ENCODE measurements at regions not wholly inside any gene's neighbourhood (a gene's known extent, or its start where the extent isn't known, plus 50 kb on each side); places are given as distances from the start of the nearest gene placed in this dataset.

- TF ChIP-seq HOXA9 (CRISPR knock-in tag; IDR thresholded peaks at IDR 0.05; ENCODE audit: borderline replicate concordance) (no peak), TOPORS (CRISPR knock-in tag; IDR thresholded peaks at IDR 0.05) (no peak)
Observed at GRCh38 chr17:54559883-54560282, 340.8 kb upstream of the TOM1L1 start (continued).

GRCh38 chr17:54608634-54609155 lies 292.0 kb upstream of the TOM1L1 start:
- peaks cover 55% of the 10 kb centered on the region for H3K9me3 ChIP-seq (ENCODE audit: low read length)
- H3K27me3 ChIP-seq (ENCODE audit: control insufficient read depth in 1 of 2, insufficient read depth in 2 of 2, low read length in 2 of 2) = no peaks in the 10 kb centered on the region
- CTCF ChIA-PET (ENCODE audit: low intra/inter-chr PET ratio, low total read pairs) = no interaction called here
- H3K4me1 ChIP-seq (ENCODE audit: insufficient read depth, low read length) = no peaks in the 10 kb centered on the region
- 3% methylated on average over 1 of the region's 1 CpG for WGBS (ENCODE audit: low lambda C conversion rate)
- no peak overlapping the region for H3K27ac ChIP-seq (ENCODE audit: extremely low read length, insufficient read depth, low read length)
- H2AFZ ChIP-seq (ENCODE audit: low read length) = no peak overlapping the region
- ATAC-seq (no peak), DNase-seq (ENCODE audit: low spot score) (no peak), FAIRE-seq (no peak)
- peak; percentile 33; the same call in 1 of the 2 replicates for TF ChIP-seq RFX5 (IDR thresholded peaks at IDR 0.05; ENCODE audit: low read depth, low read length)
- no peak for TF ChIP-seq ZSCAN12 (CRISPR knock-in tag; IDR thresholded peaks at IDR 0.05)
- no peak overlapping the region for H3K9ac ChIP-seq (ENCODE audit: insufficient read depth, low read depth, low read length)
- in situ Hi-C loops (cut with HindIII; ENCODE audit: extremely low pct_ligation_motif_present, low pct_unique_long_range_greater_than_20kb) = no loop called here
- no peaks in the 10 kb centered on the region for H3K36me3 ChIP-seq (replicated peaks in 1 of 2; ENCODE audit: control insufficient read depth in 1 of 2, insufficient read depth in 2 of 2, low read length in 2 of 2)
- intact Hi-C loops (cut with micrococcal nuclease; ENCODE audit: unreplicated experiment) = no loop called here
- H3K79me2 ChIP-seq (ENCODE audit: insufficient read depth, low read length) = no peaks in the 10 kb centered on the region
- no peak overlapping the region for H3K4me3 ChIP-seq (replicated peaks in 1 of 3; ENCODE audit: insufficient read depth in 1 of 3, low read depth in 2 of 3, low read length in 3 of 3)
- H3K4me2 ChIP-seq (ENCODE audit: low read depth, low read length) = no peak overlapping the region
- no peaks in the 10 kb centered on the region for H4K20me1 ChIP-seq (ENCODE audit: insufficient read depth, low read length)
- POLR2A ChIA-PET = no interaction called here
- BruUV-seq (replicated peaks) = no TSS peak

DNA sequence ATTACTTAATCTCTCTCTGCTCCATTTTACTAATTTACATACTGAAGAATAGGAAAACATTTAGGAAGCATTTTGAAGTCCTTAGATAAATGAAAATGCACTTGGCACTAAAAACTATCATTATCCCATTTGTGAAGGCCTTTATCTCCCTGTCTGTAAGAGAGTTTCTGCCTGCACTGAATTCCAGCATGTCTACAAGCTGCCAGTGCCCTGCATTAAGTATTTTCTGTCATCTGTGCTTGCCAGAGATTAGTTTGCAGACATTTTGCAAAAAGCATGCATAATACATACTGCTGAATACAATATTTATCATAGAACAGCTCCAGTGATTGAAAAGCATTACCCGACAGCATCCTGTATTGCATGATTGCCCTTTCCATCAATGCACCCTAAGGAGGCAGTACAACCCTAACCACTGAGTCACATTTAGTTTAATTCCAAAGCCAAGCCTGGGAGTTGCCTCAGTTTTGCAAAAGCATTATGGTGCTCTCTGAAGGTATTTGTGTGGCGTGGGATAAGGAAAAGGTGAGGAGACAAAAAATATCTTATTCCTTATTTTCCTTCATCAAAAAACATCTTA lies 280.2 kb upstream of the TOM1L1 start:
- Histone ChIP-seq H3K27ac (ENCODE audit: extremely low read length, insufficient read depth, low read length) (no peak overlapping the region), H3K27me3 (ENCODE audit: control insufficient read depth in 1 of 2, insufficient read depth in 2 of 2, low read length in 2 of 2) (no peaks in the 10 kb centered on the region), H3K36me3 (replicated peaks in 1 of 2; ENCODE audit: control insufficient read depth in 1 of 2, insufficient read depth in 2 of 2, low read length in 2 of 2) (no peaks in the 10 kb centered on the region), H3K9me3 (ENCODE audit: low read length) (peaks cover 17% of the 10 kb centered on the region; the same call in 1 of the 2 replicates), H3K79me2 (ENCODE audit: insufficient read depth, low read length) (no peaks in the 10 kb centered on the region), H3K4me1 (ENCODE audit: insufficient read depth, low read length) (no peaks in the 10 kb centered on the region), H2AFZ (ENCODE audit: low read length) (no peak overlapping the region), H4K20me1 (ENCODE audit: insufficient read depth, low read length) (no peaks in the 10 kb centered on the region), H3K4me2 (ENCODE audit: low read depth, low read length) (no peak overlapping the region), H3K9ac (ENCODE audit: insufficient read depth, low read depth, low read length) (no peak overlapping the region), H3K4me3 (replicated peaks in 1 of 3; ENCODE audit: insufficient read depth in 1 of 3, low read depth in 2 of 3, low read length in 3 of 3) (no peak overlapping the region)
- BruUV-seq (replicated peaks) = no TSS peak
- FAIRE-seq (no peak), DNase-seq (ENCODE audit: low spot score) (no peak), ATAC-seq (no peak)
- POLR2A ChIA-PET = no interaction called here
- CTCF ChIA-PET (ENCODE audit: low intra/inter-chr PET ratio, low total read pairs) = no interaction called here
- intact Hi-C loops (cut with micrococcal nuclease; ENCODE audit: unreplicated experiment) (no loop called here), in situ Hi-C loops (cut with HindIII; ENCODE audit: extremely low pct_ligation_motif_present, low pct_unique_long_range_greater_than_20kb) (no loop called here)
- WGBS (ENCODE audit: low lambda C conversion rate) = 0% methylated on average over 2 of the region's 2 CpGs
- TF ChIP-seq, protein P1, sequence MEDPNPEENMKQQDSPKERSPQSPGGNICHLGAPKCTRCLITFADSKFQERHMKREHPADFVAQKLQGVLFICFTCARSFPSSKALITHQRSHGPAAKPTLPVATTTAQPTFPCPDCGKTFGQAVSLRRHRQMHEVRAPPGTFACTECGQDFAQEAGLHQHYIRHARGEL (CRISPR knock-in tag; IDR thresholded peaks at IDR 0.05) = no peak
- no peak for TF ChIP-seq PBX3 (CRISPR knock-in tag; IDR thresholded peaks at IDR 0.05; ENCODE audit: borderline replicate concordance)
- no peak for TF ChIP-seq PHF5A (CRISPR knock-in tag; IDR thresholded peaks at IDR 0.05; ENCODE audit: low read depth, unreplicated experiment)
- no peak for TF ChIP-seq MAFK (conservative IDR thresholded peaks at IDR 0.05 in 1 of 2, IDR thresholded peaks at IDR 0.05 in 1 of 2; ENCODE audit: low read length in 2 of 2)
- TF ChIP-seq REXO4 (CRISPR knock-in tag; IDR thresholded peaks at IDR 0.05; ENCODE audit: borderline replicate concordance) = no peak
- TF ChIP-seq ZNF138 (CRISPR knock-in tag; IDR thresholded peaks at IDR 0.05; ENCODE audit: low read depth) = no peak
- no peak for TF ChIP-seq YEATS2 (CRISPR knock-in tag; IDR thresholded peaks at IDR 0.05; ENCODE audit: borderline replicate concordance)
- no peak for TF ChIP-seq ATM (IDR thresholded peaks at IDR 0.05; ENCODE audit: borderline replicate concordance)
- TF ChIP-seq IRF2 (CRISPR knock-in tag; IDR thresholded peaks at IDR 0.05) = no peak
- no peak for TF ChIP-seq CTCF (CRISPR knock-in tag; IDR thresholded peaks at IDR 0.05)
- TF ChIP-seq ZNF549 (CRISPR knock-in tag; IDR thresholded peaks at IDR 0.05) = no peak
